T-helper 1 cell (primary cell): ENCODE measurements at regions not wholly inside any gene's neighbourhood (a gene's known extent, or its start where the extent isn't known, plus 50 kb on each side); places are given as distances from the start of the nearest gene placed in this dataset.

Experiments
- DNase-seq, 5 donors: peaks; one replicate each; pipeline ENCODE4 v3.0.0-alpha.2; 2012 to 2020

DNA sequence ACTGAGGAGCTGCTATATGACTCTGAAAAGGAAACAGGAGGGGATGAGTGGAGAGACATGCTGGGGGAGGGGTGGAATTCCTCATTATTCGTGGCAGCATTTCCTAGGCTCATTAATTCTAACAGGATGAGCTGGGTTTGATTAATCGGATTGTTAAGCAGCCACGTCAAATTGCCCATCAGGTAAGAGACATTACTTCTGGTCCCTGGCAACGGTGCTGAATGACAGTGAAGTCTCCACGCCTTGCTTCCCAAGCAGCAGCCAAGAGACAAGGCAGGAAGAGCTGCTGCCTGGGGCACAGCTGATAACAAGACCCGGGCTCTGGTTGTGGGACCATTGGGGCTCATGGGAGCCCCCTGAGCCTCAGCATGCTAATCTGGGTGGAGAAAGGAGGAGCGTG, 86.6 kb downstream of the MARCHF4 start:
- DNase-seq: no peak

DNA sequence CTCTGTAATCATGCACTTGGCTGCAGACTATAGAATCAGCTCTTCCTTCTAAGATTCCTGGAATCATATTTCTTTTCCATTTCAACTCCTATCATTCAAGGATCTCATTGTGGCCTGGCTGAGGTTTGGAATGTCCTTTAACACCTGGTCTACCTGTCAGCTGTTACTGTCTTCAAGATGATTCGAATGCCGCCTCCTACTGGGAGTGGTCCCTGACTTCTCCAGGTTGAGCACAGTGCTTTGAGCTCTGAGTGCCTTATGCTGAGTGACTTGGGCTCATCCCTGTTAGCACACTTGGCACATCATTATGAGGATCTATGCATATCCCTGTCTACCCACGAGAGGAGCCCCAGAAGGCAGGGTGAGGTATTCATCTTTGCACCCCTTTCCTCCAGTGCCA, 87.6 kb downstream of the MARCHF4 start:
- no peak for DNase-seq

DNA sequence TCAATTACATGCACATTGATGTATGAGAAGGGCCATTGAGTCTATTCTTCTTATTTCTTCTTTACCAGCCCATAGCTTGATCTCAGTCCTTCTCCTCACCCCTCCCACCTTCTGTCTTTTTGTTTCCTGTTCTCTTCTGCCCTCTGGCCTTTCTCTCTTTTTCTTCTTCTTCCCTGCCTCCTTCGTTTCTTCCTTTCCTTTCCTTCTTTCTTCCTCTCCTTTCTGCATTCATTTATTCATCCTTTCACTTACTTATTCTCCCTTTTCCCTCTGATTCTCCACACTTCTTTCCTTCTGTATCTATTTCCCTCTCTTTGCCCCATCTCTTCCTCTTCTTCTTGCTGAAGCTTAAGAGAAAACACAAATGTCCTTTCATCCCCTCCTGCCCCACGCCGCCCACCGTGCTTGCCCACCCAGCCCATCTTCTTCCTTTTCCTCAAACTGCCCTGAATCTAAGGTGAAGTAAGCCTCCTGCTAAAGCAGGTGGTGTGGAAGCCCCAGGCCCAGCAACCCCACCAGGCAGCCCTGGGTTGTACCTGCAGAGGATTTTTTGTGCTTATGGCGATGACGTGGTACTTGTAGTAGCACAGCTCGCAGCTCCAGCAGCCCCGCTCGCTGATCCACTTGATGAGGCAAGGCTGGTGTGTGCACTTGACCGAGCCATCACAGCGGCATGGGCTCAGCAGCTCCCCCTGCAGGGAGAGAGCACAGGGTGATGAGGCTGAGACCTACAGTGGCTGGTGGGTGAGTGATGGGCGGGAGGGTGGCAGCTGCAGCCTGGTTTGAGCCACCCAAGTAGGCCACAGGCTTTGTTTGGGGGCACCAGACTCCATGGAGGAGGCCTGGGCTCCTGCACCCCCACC, 89.0 kb downstream of the MARCHF4 start:
- DNase-seq: peak in 1 of 5 donors; percentile 9

DNA sequence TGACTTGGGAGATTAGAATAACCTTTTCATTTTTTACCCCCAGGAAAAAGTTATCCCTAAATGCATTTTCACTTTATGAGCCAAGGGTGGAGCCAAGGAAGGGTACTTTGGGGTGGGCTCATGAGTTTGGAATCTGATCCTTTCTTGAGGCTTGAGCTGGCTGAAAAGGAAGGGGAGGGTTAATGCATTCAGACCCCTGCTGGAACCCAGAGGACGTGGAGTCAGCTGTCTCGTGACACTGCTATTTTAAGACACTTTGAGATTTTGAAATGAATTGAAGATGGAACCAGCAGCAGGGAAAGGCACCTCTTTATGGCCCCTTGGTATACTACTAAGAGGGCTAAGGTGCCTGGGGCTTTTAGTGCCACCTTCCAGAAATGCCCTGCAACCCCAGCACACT, 90.4 kb downstream of the MARCHF4 start:
- no peak for DNase-seq

DNA sequence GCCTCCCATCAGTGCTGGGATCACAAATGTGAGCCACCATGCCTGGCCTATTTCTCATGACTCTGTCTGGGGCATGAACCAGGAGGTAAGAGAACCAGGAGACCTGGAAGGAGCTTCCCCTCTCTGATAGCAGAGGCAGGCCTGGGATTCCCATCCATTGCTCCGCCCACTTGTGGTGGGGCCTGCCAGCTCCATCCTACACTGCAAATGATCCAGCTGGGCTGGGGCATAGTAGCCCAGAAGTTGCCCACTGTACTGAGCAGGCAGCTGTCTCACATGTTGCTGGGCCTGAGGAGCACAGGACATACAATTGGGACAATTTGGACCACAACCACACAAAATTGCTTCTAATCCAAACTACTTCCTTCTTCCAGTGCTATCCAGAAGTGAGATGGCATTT, 91.0 kb downstream of the MARCHF4 start:
- DNase-seq: no peak

DNA sequence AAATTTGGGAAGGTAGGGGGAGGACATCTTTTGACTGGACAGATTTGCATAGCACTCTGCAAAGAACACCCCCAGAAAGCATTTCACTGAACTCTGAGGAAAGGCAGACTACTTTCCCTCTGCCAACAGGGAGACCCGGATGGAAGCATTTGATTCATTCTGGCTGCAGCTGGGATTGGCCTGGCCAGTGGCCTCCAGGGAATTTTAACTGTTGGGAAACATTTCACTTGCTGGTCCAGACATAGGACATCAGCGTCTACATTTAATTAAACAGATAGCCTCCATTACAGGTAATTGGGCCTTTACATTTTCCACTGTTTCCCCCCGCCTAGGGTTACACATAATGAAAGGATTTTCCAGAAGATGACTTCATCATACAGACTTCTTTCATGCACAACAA, 92.8 kb downstream of the MARCHF4 start:
- DNase-seq: no peak

DNA sequence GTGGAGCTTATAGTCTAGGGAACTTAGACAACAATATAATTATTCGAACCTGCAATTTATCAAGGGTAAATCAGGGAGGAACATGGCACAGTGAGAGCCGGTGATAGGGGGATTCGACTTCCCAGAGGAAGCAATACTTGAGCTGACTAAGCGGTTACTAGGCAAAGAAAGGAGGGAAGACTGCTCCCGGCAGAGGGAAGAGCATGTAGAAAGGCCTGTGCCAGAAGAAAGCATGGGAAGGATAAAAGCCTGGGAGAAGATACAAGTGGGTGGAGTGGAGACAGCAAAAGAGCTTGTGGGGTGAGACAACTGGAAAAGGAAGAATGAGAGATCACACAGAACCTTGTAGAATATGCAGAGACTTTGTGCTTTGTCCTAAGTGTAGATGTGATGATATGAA, 93.3 kb downstream of the MARCHF4 start:
- no peak for DNase-seq

DNA sequence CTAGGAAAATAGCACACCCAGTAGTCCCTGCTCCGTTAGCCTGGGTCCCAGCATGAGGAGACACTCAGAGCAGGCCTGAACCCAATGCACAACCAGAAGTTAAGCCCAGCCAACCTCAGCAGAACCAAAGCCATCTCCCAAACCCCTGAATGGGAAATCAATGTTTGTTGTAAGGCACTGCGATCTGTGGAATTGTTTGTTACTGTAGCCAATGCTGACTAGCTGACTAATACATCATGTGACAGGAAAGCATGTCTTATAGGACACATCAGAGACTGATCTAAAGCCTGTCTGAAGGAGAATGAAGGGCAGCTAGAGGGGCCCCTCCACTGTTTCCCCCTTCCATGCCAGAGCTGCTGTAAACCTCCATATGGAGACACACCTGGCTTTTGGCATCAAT, 96.4 kb downstream of the MARCHF4 start:
- DNase-seq: no peak

DNA sequence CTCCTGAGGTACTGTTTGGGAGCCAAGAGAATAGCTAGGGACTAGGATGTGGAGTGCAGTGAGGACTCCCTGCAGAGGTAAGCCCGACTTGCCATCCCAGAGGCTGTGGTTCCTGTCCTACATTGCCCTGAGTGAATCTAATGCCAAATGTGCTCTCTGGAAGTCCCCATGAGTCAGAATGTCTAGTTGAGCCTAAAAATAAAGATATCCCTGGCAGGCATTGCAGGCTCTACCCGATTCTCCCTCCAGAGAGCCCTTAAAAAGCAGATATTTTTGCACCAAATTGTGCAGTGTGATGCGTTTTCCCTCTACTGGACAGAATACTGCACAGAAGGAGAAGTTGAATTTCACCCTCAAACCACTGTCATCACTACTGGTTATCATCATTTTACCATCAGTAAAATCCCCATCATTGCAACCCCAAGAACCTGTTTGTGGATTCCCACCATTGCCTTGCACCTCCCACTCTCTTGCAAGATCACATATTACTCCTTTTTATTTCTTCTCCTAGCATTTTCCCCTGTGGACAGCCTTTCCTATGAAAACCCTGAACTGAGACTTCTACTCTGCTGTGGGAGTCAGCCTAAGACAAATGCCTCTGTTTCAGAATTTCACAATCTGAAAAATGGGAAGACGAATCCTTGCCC, 98.0 kb downstream of the MARCHF4 start:
- DNase-seq: no peak

DNA sequence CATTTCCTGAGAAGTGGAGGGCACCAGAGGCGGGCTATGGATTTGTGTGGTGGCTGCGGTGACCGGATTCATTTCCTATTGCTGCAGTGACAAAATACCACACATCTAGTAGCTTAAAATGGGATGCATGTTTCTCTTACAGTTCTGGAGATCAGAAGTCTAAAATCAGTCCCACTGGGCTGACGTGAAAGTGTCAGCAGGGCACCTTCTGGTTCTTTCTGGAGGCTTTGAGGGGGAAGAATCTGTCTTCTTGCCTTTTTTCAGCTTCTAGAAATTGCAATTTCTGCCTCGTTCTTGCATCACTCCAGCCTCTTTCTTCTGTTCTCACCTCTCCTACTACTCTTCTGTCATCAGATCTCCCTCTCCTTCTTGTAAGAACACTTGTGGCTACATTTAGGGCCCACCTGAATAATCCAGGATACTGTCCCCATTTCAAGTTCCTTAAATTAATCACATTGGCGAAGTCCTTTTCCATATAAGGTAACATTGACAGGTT, 111.2 kb downstream of the MARCHF4 start:
- no peak for DNase-seq

DNA sequence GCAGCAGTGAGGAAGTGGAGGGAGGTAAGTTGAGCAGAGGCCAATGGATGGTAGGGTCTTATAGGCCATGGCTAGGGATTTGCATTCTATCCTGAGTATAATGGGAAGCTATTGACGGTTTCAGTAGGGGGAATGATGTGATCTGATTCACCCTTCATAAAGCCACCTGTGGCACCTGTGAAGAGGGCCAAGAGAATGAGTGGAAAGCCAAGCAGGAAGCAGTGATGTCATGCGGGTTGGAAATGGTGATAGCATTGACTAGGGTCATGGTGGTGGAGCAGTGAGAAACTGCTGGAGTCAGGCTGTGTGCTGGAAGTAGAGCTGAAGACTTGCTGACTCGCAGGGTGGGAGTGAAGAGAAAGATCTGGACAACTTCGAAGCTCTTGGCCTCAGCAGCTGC, 111.7 kb downstream of the MARCHF4 start:
- DNase-seq: no peak

DNA sequence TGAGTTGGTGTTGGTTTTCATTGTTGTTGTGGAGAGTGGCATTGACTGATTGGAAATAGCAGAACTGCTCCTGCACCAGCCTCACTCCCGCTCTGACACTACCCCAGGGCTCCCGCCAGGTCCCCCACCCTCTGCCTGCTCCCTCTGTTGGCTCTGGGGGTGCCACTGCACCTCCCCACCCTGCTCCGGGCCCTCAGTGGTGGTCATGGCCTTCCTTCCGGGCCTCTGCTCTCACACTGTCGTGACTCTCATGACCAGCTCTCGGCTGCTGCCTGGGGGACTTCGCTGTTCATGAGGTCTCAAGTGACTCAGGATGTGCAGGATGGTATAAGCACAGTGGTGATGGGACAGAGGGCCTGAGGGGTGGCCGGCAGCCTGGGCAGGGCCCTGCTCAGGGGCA, 113.2 kb downstream of the MARCHF4 start:
- DNase-seq: no peak

DNA sequence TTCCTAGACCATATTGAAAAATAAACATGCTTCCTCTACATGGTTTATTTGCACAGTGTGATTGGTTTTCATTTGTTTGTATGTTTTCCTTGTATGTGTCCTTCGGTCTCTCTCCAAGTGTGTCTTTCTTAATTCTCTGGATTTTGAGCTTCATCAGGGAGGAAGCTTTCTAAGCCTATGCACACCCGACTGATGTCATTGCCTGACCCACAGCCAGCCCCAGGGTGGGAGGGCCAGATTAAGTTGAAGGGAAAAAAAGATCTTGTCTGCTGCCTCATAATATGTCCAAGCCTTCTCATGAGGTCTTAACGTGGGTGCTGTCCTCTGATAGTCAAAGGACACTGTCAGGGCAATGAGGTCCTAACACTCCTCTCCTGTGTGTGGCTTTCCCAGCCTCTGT, 115.2 kb downstream of the MARCHF4 start:
- no peak for DNase-seq
